ENCODE measurements at regions not wholly inside any gene's neighbourhood (a gene's known extent, or its start where the extent isn't known, plus 50 kb on each side); places are given as distances from the start of the nearest gene placed in this dataset.

DNA sequence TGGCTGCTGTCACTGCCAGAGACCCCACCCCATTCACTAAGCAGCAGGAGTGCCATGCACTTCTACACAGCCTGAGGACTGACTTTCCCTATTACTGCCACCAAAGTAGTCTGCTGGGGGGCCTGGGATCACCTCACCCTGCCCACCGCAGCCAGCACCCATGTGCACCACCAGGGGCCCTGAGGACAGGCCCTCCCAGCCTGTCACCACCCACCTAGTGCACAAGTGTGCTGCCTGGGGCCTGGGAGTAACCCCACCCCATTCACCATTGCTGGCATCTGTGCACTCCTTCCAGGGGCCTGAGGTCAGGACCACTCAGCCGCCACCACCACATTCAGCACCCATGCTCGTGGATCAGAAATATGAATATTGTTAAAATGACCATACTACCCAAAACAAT, 247.8 kb upstream of the NCKAP5 start:
- TF ChIP-seq, protein P1, sequence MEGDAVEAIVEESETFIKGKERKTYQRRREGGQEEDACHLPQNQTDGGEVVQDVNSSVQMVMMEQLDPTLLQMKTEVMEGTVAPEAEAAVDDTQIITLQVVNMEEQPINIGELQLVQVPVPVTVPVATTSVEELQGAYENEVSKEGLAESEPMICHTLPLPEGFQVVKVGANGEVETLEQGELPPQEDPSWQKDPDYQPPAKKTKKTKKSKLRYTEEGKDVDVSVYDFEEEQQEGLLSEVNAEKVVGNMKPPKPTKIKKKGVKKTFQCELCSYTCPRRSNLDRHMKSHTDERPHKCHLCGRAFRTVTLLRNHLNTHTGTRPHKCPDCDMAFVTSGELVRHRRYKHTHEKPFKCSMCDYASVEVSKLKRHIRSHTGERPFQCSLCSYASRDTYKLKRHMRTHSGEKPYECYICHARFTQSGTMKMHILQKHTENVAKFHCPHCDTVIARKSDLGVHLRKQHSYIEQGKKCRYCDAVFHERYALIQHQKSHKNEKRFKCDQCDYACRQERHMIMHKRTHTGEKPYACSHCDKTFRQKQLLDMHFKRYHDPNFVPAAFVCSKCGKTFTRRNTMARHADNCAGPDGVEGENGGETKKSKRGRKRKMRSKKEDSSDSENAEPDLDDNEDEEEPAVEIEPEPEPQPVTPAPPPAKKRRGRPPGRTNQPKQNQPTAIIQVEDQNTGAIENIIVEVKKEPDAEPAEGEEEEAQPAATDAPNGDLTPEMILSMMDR (conservative IDR thresholded peaks at IDR 0.05; ENCODE audit: low read length) = no peak
- no peak for TF ChIP-seq EZH2phosphoT487 (IDR thresholded peaks at IDR 0.05; ENCODE audit: borderline replicate concordance)
- Histone ChIP-seq H3K9me2 (replicated peaks; ENCODE audit: low read depth, low read length) (no peaks in the 10 kb centered on the region), H3K4me1 (ENCODE audit: insufficient read depth, low read length, poor library complexity, severe bottlenecking) (no peaks in the 10 kb centered on the region)

DNA sequence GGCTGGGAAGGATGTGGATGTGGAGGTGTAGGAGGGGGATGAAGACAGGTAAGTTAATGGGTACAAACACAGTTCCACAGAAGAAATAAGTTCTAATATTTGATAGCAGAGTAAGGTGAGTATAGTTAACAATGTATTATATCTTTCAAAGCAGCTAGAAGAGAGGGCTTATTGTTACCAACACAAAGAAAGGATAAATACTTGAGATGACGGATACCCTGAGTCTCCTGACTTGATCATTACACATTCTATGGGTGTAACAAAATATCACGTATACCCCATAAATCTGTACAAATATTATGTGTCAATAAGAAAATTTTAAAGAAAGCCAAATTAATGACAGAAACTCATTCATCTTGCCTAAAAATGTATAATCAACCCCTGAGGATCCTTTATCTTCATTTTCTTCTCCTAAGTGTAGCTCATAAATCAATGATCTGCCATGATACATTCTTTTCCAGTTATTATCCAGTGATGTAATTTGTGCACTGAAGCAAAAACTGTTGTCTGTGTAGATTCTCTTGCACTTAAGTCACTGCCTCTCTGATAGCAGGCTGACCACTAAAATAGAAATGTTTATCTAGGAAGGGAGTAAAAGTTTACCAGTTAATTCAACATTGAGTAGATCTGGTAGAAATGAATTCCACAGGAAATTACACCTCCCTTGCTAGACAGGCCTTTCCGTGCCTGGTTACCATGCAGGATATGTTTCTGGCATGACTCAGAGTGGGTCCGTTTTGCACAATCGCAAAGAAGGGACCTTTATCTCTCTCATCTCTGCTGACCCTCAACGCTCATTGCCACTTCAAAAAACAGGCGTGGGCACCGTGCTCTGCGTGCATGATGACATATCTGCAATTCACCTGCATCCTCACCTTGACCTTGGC, 249.7 kb upstream of the NCKAP5 start:
- H3K9me2 ChIP-seq (replicated peaks; ENCODE audit: low read depth, low read length) = no peaks in the 10 kb centered on the region
- H3K79me2 ChIP-seq (ENCODE audit: insufficient read depth, low read length) = no peaks in the 10 kb centered on the region
- H3K4me2 ChIP-seq (ENCODE audit: low read depth, low read length, poor library complexity, severe bottlenecking) = no peak overlapping the region
- TF ChIP-seq, protein P1 (conservative IDR thresholded peaks at IDR 0.05; ENCODE audit: low read length) = no peak
- no peak for TF ChIP-seq EZH2phosphoT487 (IDR thresholded peaks at IDR 0.05; ENCODE audit: borderline replicate concordance)
- no peaks in the 10 kb centered on the region for H3F3A ChIP-seq (ENCODE audit: low read depth)
- no peaks in the 10 kb centered on the region for H4K20me1 ChIP-seq (ENCODE audit: insufficient read depth, low read length, poor library complexity, severe bottlenecking)
- no peaks in the 10 kb centered on the region for H3K4me1 ChIP-seq (ENCODE audit: insufficient read depth, low read length, poor library complexity, severe bottlenecking)
- no peaks in the 10 kb centered on the region for H3K36me3 ChIP-seq (ENCODE audit: insufficient read depth, low read length)
- no peaks in the 10 kb centered on the region for H3K27me3 ChIP-seq (ENCODE audit: insufficient read depth, low read length, poor library complexity, severe bottlenecking)
- H3K9me3 ChIP-seq (ENCODE audit: insufficient read depth, low read depth, low read length) = no peaks in the 10 kb centered on the region
- no peak overlapping the region for H3K9ac ChIP-seq (ENCODE audit: low read depth, low read length, poor library complexity, severe bottlenecking)
- no peak overlapping the region for H2AFZ ChIP-seq (ENCODE audit: low read length)
- H3K4me3 ChIP-seq (ENCODE audit: low read length, poor library complexity, severe bottlenecking) = no peak overlapping the region

More for the DNA sequence above, 247.8 kb upstream of the NCKAP5 start:
- Histone ChIP-seq H2AFZ (ENCODE audit: low read length) (no peak overlapping the region), H3K36me3 (ENCODE audit: insufficient read depth, low read length) (no peaks in the 10 kb centered on the region), H3K79me2 (ENCODE audit: insufficient read depth, low read length) (no peaks in the 10 kb centered on the region), H3F3A (ENCODE audit: low read depth) (no peaks in the 10 kb centered on the region), H3K4me2 (ENCODE audit: low read depth, low read length, poor library complexity, severe bottlenecking) (no peak overlapping the region), H3K27me3 (ENCODE audit: insufficient read depth, low read length, poor library complexity, severe bottlenecking) (no peaks in the 10 kb centered on the region), H3K4me3 (ENCODE audit: low read length, poor library complexity, severe bottlenecking) (no peak overlapping the region), H4K20me1 (ENCODE audit: insufficient read depth, low read length, poor library complexity, severe bottlenecking) (no peaks in the 10 kb centered on the region), H3K9ac (ENCODE audit: low read depth, low read length, poor library complexity, severe bottlenecking) (no peak overlapping the region), H3K9me3 (ENCODE audit: insufficient read depth, low read depth, low read length) (no peaks in the 10 kb centered on the region)

DNA sequence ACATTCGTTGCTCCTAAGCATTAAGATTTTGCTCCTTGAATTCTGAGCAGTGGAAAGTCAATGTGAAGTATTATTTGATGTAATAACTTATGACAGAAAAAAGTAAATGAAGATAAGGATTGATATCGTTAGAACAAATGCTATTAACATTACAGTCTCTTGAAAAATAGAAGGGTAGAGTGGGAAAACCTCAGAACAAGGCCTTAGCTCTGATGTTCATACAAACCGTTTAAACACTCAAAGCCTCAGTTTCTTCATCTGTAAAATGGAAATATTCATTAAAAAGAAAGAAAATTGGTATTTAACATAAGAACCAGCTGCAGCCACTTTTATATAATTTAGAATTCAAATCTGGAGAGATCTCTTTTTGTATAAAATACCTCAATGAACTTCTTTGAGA, 250.4 kb upstream of the NCKAP5 start:
- H3K9me3 ChIP-seq (ENCODE audit: insufficient read depth, low read depth, low read length) = no peaks in the 10 kb centered on the region
- H3K79me2 ChIP-seq (ENCODE audit: insufficient read depth, low read length) = no peaks in the 10 kb centered on the region
- no peaks in the 10 kb centered on the region for H4K20me1 ChIP-seq (ENCODE audit: insufficient read depth, low read length, poor library complexity, severe bottlenecking)
- TF ChIP-seq, protein P1 (conservative IDR thresholded peaks at IDR 0.05; ENCODE audit: low read length) = no peak
- no peak for TF ChIP-seq EZH2phosphoT487 (IDR thresholded peaks at IDR 0.05; ENCODE audit: borderline replicate concordance)
- no peaks in the 10 kb centered on the region for H3K9me2 ChIP-seq (replicated peaks; ENCODE audit: low read depth, low read length)
- no peaks in the 10 kb centered on the region for H3K27me3 ChIP-seq (ENCODE audit: insufficient read depth, low read length, poor library complexity, severe bottlenecking)
- H3K4me2 ChIP-seq (ENCODE audit: low read depth, low read length, poor library complexity, severe bottlenecking) = no peak overlapping the region
- no peak overlapping the region for H3K4me3 ChIP-seq (ENCODE audit: low read length, poor library complexity, severe bottlenecking)
- no peaks in the 10 kb centered on the region for H3F3A ChIP-seq (ENCODE audit: low read depth)
- no peaks in the 10 kb centered on the region for H3K4me1 ChIP-seq (ENCODE audit: insufficient read depth, low read length, poor library complexity, severe bottlenecking)
- H3K36me3 ChIP-seq (ENCODE audit: insufficient read depth, low read length) = no peaks in the 10 kb centered on the region
- H2AFZ ChIP-seq (ENCODE audit: low read length) = no peak overlapping the region
- H3K9ac ChIP-seq (ENCODE audit: low read depth, low read length, poor library complexity, severe bottlenecking) = no peak overlapping the region

Data from Loucy (cell line).